ENCODE measurements at regions not wholly inside any gene's neighbourhood (a gene's known extent, or its start where the extent isn't known, plus 50 kb on each side); places are given as distances from the start of the nearest gene placed in this dataset.

DNA sequence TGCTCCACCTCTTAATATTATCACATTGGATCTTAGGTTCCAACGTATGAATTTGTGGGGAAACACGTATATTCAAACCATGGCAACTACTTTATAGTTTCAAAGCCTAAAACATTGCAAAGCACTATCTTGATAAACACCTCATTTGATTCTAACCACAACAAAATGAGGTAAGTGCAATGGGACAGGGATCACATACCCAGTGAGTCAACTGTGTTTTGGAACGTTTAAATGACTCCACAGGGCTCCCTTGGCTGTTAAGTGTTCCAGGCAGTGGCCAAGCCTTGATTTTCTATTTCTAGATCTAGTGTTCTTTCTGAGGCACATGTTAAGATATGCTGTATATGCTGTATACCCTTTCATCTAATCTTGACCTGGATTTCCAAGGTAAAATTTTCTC lies 54.5 kb upstream of the C1QTNF7 start:
- no peak overlapping the region for H2AFZ ChIP-seq (ENCODE audit: low read depth, low read length)
- no peak overlapping the region for H3K9ac ChIP-seq (ENCODE audit: low read length)
- no peak overlapping the region for H3K4me3 ChIP-seq (ENCODE audit: low read length)
- H4K20me1 ChIP-seq (ENCODE audit: insufficient read depth): no peaks in the 10 kb centered on the region
- no peak overlapping the region for H3K4me2 ChIP-seq (ENCODE audit: low read length)
- H3K79me2 ChIP-seq (replicated peaks; ENCODE audit: insufficient read depth, low read length): no peaks in the 10 kb centered on the region
- H3K27me3 ChIP-seq (ENCODE audit: insufficient read depth, low read depth, low read length): no peaks in the 10 kb centered on the region
- no peaks in the 10 kb centered on the region for H3K9me2 ChIP-seq (ENCODE audit: insufficient read depth, low read length)
- H3K36me3 ChIP-seq (ENCODE audit: insufficient read depth, low read length): no peaks in the 10 kb centered on the region
- no peaks in the 10 kb centered on the region for H3K9me3 ChIP-seq (ENCODE audit: low read length)
- H3F3A ChIP-seq (ENCODE audit: insufficient read depth, low read length, poor library complexity, severe bottlenecking): no peaks in the 10 kb centered on the region
- TF ChIP-seq POLR2AphosphoS5 (IDR thresholded peaks at IDR 0.05) (no peak), RAD21 (conservative IDR thresholded peaks at IDR 0.05) (no peak), TAF1 (IDR thresholded peaks at IDR 0.05; ENCODE audit: low read depth) (no peak), SMC3 (conservative IDR thresholded peaks at IDR 0.05; ENCODE audit: poor library complexity) (no peak), EZH2 (IDR thresholded peaks at IDR 0.05; ENCODE audit: borderline replicate concordance, insufficient read depth, low read length, poor library complexity, severe bottlenecking) (no peak), EP300 (conservative IDR thresholded peaks at IDR 0.05; ENCODE audit: poor library complexity, severe bottlenecking) (no peak)
- TF ChIP-seq, protein P1, sequence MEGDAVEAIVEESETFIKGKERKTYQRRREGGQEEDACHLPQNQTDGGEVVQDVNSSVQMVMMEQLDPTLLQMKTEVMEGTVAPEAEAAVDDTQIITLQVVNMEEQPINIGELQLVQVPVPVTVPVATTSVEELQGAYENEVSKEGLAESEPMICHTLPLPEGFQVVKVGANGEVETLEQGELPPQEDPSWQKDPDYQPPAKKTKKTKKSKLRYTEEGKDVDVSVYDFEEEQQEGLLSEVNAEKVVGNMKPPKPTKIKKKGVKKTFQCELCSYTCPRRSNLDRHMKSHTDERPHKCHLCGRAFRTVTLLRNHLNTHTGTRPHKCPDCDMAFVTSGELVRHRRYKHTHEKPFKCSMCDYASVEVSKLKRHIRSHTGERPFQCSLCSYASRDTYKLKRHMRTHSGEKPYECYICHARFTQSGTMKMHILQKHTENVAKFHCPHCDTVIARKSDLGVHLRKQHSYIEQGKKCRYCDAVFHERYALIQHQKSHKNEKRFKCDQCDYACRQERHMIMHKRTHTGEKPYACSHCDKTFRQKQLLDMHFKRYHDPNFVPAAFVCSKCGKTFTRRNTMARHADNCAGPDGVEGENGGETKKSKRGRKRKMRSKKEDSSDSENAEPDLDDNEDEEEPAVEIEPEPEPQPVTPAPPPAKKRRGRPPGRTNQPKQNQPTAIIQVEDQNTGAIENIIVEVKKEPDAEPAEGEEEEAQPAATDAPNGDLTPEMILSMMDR (IDR thresholded peaks at IDR 0.05; ENCODE audit: poor library complexity, severe bottlenecking): no peak
- TF ChIP-seq, protein P2, sequence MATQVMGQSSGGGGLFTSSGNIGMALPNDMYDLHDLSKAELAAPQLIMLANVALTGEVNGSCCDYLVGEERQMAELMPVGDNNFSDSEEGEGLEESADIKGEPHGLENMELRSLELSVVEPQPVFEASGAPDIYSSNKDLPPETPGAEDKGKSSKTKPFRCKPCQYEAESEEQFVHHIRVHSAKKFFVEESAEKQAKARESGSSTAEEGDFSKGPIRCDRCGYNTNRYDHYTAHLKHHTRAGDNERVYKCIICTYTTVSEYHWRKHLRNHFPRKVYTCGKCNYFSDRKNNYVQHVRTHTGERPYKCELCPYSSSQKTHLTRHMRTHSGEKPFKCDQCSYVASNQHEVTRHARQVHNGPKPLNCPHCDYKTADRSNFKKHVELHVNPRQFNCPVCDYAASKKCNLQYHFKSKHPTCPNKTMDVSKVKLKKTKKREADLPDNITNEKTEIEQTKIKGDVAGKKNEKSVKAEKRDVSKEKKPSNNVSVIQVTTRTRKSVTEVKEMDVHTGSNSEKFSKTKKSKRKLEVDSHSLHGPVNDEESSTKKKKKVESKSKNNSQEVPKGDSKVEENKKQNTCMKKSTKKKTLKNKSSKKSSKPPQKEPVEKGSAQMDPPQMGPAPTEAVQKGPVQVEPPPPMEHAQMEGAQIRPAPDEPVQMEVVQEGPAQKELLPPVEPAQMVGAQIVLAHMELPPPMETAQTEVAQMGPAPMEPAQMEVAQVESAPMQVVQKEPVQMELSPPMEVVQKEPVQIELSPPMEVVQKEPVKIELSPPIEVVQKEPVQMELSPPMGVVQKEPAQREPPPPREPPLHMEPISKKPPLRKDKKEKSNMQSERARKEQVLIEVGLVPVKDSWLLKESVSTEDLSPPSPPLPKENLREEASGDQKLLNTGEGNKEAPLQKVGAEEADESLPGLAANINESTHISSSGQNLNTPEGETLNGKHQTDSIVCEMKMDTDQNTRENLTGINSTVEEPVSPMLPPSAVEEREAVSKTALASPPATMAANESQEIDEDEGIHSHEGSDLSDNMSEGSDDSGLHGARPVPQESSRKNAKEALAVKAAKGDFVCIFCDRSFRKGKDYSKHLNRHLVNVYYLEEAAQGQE (IDR thresholded peaks at IDR 0.05; ENCODE audit: borderline replicate concordance): no peak
- H3K27ac ChIP-seq (ENCODE audit: low read length): no peak overlapping the region

DNA sequence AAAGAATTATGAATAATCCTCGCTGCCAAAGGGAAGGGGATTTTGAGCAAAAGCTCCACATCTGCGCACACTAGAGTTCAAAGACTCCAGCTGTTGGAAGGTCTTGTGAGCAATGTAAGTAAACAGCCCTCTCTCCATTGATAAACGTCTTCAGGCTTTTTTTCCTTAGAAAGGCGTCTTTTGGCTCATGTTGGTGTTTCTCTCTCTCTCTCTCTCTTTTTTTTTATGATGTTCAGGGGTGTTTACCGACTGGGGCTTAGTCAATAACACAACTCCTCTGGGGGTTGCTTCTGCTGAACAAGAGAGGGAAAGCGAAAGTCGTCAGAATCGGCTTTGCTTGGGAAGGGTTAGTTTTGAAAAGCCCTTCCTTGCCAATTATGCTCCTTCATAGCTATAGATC lies 53.2 kb upstream of the C1QTNF7 start:
- TF ChIP-seq MXI1 (conservative IDR thresholded peaks at IDR 0.05; ENCODE audit: poor library complexity, severe bottlenecking): no peak
- TF ChIP-seq, protein P1 (IDR thresholded peaks at IDR 0.05; ENCODE audit: poor library complexity, severe bottlenecking): no peak
- no peak for TF ChIP-seq POLR2AphosphoS5 (IDR thresholded peaks at IDR 0.05)
- no peak for TF ChIP-seq EZH2 (IDR thresholded peaks at IDR 0.05; ENCODE audit: borderline replicate concordance, insufficient read depth, low read length, poor library complexity, severe bottlenecking)
- TF ChIP-seq TAF1 (IDR thresholded peaks at IDR 0.05; ENCODE audit: low read depth): no peak
- TF ChIP-seq EP300 (conservative IDR thresholded peaks at IDR 0.05; ENCODE audit: poor library complexity, severe bottlenecking): no peak
- TF ChIP-seq, protein P2 (IDR thresholded peaks at IDR 0.05; ENCODE audit: borderline replicate concordance): no peak
- TF ChIP-seq SMC3 (conservative IDR thresholded peaks at IDR 0.05; ENCODE audit: poor library complexity): no peak
- TF ChIP-seq RAD21 (conservative IDR thresholded peaks at IDR 0.05): no peak
- H3K27me3 ChIP-seq (ENCODE audit: insufficient read depth, low read depth, low read length): no peaks in the 10 kb centered on the region
- H3K9me2 ChIP-seq (ENCODE audit: insufficient read depth, low read length): no peaks in the 10 kb centered on the region
- no peaks in the 10 kb centered on the region for H3K9me3 ChIP-seq (ENCODE audit: low read length)
- no peaks in the 10 kb centered on the region for H3F3A ChIP-seq (ENCODE audit: insufficient read depth, low read length, poor library complexity, severe bottlenecking)
- H3K27ac ChIP-seq (ENCODE audit: low read length): no peak overlapping the region
- H3K9ac ChIP-seq (ENCODE audit: low read length): no peak overlapping the region
- no peak overlapping the region for H2AFZ ChIP-seq (ENCODE audit: low read depth, low read length)
- H4K20me1 ChIP-seq (ENCODE audit: insufficient read depth): no peaks in the 10 kb centered on the region
- no peak overlapping the region for H3K4me2 ChIP-seq (ENCODE audit: low read length)
- H3K79me2 ChIP-seq (replicated peaks; ENCODE audit: insufficient read depth, low read length): no peaks in the 10 kb centered on the region
- H3K4me3 ChIP-seq (ENCODE audit: low read length): no peak overlapping the region
- no peaks in the 10 kb centered on the region for H3K36me3 ChIP-seq (ENCODE audit: insufficient read depth, low read length)

All from neural cell (in vitro differentiated cells).